VCaP (cell line): ENCODE measurements at regions not wholly inside any gene's neighbourhood (a gene's known extent, or its start where the extent isn't known, plus 50 kb on each side); places are given as distances from the start of the nearest gene placed in this dataset.

Experiments
- H3K27ac ChIP-seq: fragments of 450-650 bp; 2 replicates; pipeline ENCODE4 v1.5.1; 2017
- CTCF ChIP-seq: fragments of 450-650 bp; conservative IDR thresholded peaks from 2 replicates; pipeline ENCODE4 v1.5.1; 2017; ENCODE audit warnings: mild to moderate bottlenecking, moderate library complexity

- peak overlapping the region; percentile 63 for H3K27ac ChIP-seq
- TF ChIP-seq CTCF, result no peak
Observed at GRCh38 chr15:68488966-68489365, 57.0 kb upstream of the ITGA11 start.

GRCh38 chr15:68489421-68489820 lies 57.5 kb upstream of the ITGA11 start:
- H3K27ac ChIP-seq, result no peak overlapping the region; the same call in 1 of the 2 replicates
- no peak for TF ChIP-seq CTCF

- H3K27ac ChIP-seq, result no peak overlapping the region
- TF ChIP-seq CTCF, result no peak
Observed at GRCh38 chr15:68491415-68492106, 59.6 kb upstream of the ITGA11 start.

GRCh38 chr15:68492855-68493254 lies 60.9 kb upstream of the ITGA11 start:
- TF ChIP-seq CTCF, result no peak

GRCh38 chr15:68493629-68494028 lies 61.7 kb upstream of the ITGA11 start:
- H3K27ac ChIP-seq, result no peak overlapping the region
- TF ChIP-seq CTCF, result no peak

More at GRCh38 chr15:68492855-68493254, 60.9 kb upstream of the ITGA11 start:
- H3K27ac ChIP-seq, result no peak overlapping the region

GRCh38 chr15:68494573-68495110 lies 62.7 kb upstream of the ITGA11 start:
- H3K27ac ChIP-seq, result no peak overlapping the region
- no peak for TF ChIP-seq CTCF

- no peak overlapping the region for H3K27ac ChIP-seq
- TF ChIP-seq CTCF, result no peak
Observed at GRCh38 chr15:68495221-68495950, 63.4 kb upstream of the ITGA11 start.
